Caco-2 (cell line): ENCODE measurements at regions not wholly inside any gene's neighbourhood (a gene's known extent, or its start where the extent isn't known, plus 50 kb on each side); places are given as distances from the start of the nearest gene placed in this dataset.

Experiments used
- BruUV-seq: library from RNA; stranded (reverse); fragments of 400-500 nt; replicated peaks from 2 replicates; lab custom pipeline; 2021; lab: Mats Ljungman, UMichigan
- CTCF ChIA-PET: fragments of 300-600 bp; sonication (Branson Sonifier 250); formaldehyde crosslinking; loops from one replicate; lab custom pipeline; 2022; ENCODE audit warnings: antibody characterized with exemption; lab: Charles Lee
- POLR2A ChIA-PET: fragments of 300-600 bp; sonication (Branson Sonifier 250); formaldehyde crosslinking; loops from one replicate; lab custom pipeline; 2022; ENCODE audit warnings: antibody characterized with exemption; lab: Charles Lee
- DNase-seq, 2 experiments: peaks; one replicate each; pipeline versions ENCODE4 v3.0.0 to v3.0.0-alpha.2; 2020 to 2022
- H3K27me3 ChIP-seq: replicated peaks from 2 replicates; pipeline ENCODE4 v1.6.0; 2011; ENCODE audit warnings: low read length; ENCODE audit not compliant: control insufficient read depth, insufficient read depth
- H3K36me3 ChIP-seq: 2 replicates; pipeline ENCODE4 v1.5.1; 2011; ENCODE audit warnings: low read length; ENCODE audit not compliant: control insufficient read depth, insufficient read depth
- H3K4me1 ChIP-seq: fragments of 250-450 bp; sonication (Bioruptor Pico); 2 replicates; pipeline ENCODE4 v1.5.1; 2020; ENCODE audit warnings: mild to moderate bottlenecking
- H3K4me3 ChIP-seq: 2 replicates; pipeline ENCODE4 v1.5.1; 2011; ENCODE audit warnings: low read depth, mild to moderate bottlenecking, control low read depth, low read length
- H3K9me3 ChIP-seq: fragments of 250-450 bp; sonication (Bioruptor Pico); 2 replicates; pipeline ENCODE4 v1.5.1; 2020; ENCODE audit warnings: mild to moderate bottlenecking, moderate library complexity
- H3K27ac Mint-ChIP-seq: one replicate; pipeline ENCODE4 v1.8.0; 2022; ENCODE audit warnings: mixed read lengths; ENCODE audit not compliant: unreplicated experiment
- H3K27me3 Mint-ChIP-seq: one replicate; pipeline ENCODE4 v1.8.0; 2022; ENCODE audit warnings: mixed read lengths; ENCODE audit not compliant: insufficient read depth, unreplicated experiment
- H3K36me3 Mint-ChIP-seq: one replicate; pipeline ENCODE4 v1.8.0; 2022; ENCODE audit warnings: mild to moderate bottlenecking, mixed read lengths; ENCODE audit not compliant: insufficient read depth, unreplicated experiment
- H3K4me1 Mint-ChIP-seq: one replicate; pipeline ENCODE4 v1.8.0; 2022; ENCODE audit warnings: low read depth, mixed read lengths; ENCODE audit not compliant: unreplicated experiment
- H3K4me3 Mint-ChIP-seq: one replicate; pipeline ENCODE4 v1.8.0; 2022; ENCODE audit warnings: mild to moderate bottlenecking, moderate library complexity, mixed read lengths; ENCODE audit not compliant: unreplicated experiment
- H3K9me3 Mint-ChIP-seq: one replicate; pipeline ENCODE4 v1.8.0; 2022; ENCODE audit warnings: mixed read lengths; ENCODE audit not compliant: unreplicated experiment
- intact Hi-C: fragments of 100-400 bp; cut with micrococcal nuclease; formaldehyde crosslinking; loops from one replicate; pipeline ENCODE4 v1.10.0; 2022; ENCODE audit not compliant: unreplicated experiment
- TF ChIP-seq, protein P1 (sequence below), 2 experiments: fragments of 200-600 bp in 1 of 2; IDR thresholded peaks; 1 replicate in 1 of 2; 2 replicates in 1 of 2; pipeline versions ENCODE4 v1.5.1 to v1.8.0; 2011 to 2022; ENCODE audit warnings: antibody characterized with exemption in 1 of 2, control low read depth in 1 of 2, inconsistent platforms in 1 of 2, low read depth in 1 of 2, low read length in 1 of 2, mild to moderate bottlenecking in 1 of 2, moderate library complexity in 1 of 2; ENCODE audit not compliant: insufficient read depth in 1 of 2, severe bottlenecking in 1 of 2, unreplicated experiment in 1 of 2

DNA sequence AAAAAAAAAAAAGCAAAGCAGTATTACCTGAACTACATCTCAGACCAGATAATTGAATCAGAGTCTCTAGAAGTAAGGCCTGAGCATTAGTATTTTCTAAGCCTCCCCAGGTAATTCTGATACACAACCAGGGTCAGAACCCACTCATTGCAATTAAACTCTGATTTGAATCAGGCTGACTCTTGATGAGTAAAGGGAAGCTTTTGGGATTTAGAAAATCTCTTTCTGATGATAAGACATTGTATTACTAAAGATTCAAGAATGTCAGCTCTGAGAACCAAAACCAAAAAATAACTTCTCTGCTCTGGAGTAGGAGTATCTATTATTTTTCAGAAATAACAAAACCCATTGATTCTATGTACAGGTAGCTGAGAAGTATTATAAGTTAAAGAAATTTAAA, 100.1 kb upstream of the COL21A1 start:
- H3K4me3 ChIP-seq, result no peak overlapping the region
- no peaks in the 10 kb centered on the region for H3K4me1 ChIP-seq
- POLR2A ChIA-PET, result no interaction called here
- no peaks in the 10 kb centered on the region for H3K36me3 ChIP-seq
- H3K9me3 ChIP-seq, result no peaks in the 10 kb centered on the region
- no peak for DNase-seq
- H3K9me3 Mint-ChIP-seq, result no peaks in the 10 kb centered on the region
- H3K27me3 ChIP-seq, result no peaks in the 10 kb centered on the region
- no peaks in the 10 kb centered on the region for H3K36me3 Mint-ChIP-seq
- TF ChIP-seq, protein P1, sequence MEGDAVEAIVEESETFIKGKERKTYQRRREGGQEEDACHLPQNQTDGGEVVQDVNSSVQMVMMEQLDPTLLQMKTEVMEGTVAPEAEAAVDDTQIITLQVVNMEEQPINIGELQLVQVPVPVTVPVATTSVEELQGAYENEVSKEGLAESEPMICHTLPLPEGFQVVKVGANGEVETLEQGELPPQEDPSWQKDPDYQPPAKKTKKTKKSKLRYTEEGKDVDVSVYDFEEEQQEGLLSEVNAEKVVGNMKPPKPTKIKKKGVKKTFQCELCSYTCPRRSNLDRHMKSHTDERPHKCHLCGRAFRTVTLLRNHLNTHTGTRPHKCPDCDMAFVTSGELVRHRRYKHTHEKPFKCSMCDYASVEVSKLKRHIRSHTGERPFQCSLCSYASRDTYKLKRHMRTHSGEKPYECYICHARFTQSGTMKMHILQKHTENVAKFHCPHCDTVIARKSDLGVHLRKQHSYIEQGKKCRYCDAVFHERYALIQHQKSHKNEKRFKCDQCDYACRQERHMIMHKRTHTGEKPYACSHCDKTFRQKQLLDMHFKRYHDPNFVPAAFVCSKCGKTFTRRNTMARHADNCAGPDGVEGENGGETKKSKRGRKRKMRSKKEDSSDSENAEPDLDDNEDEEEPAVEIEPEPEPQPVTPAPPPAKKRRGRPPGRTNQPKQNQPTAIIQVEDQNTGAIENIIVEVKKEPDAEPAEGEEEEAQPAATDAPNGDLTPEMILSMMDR (IDR thresholded peaks at IDR 0.05; ENCODE audit: insufficient read depth in 1 of 2, low read depth in 1 of 2, low read length in 1 of 2, severe bottlenecking in 1 of 2, unreplicated experiment in 1 of 2), result no peak
- CTCF ChIA-PET, result no interaction called here
- H3K4me3 Mint-ChIP-seq, result no peak overlapping the region
- H3K27ac Mint-ChIP-seq, result no peak overlapping the region
- no TSS peak for BruUV-seq
- H3K4me1 Mint-ChIP-seq, result no peaks in the 10 kb centered on the region
- intact Hi-C loops, result no loop called here
- no peaks in the 10 kb centered on the region for H3K27me3 Mint-ChIP-seq

DNA sequence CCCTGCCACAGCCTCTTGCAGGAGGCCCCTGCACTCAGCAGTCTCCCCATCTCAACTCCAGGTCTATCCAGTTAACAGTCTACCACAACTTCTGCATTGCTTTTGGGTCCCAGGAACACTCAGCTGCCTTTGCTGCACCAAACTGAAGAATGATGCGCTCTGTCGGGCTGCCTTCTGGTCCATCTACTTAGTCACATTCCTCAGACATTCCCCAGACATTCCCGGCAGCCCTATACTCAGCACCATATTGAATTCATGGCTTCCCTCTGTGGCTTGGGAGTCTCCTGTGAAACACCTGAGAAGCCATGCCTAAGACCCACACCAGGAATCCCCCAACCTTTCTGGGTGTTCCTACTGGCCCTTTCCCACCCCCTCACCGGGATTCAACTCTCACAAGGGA, 99.6 kb upstream of the COL21A1 start:
- H3K27ac Mint-ChIP-seq, result no peak overlapping the region
- TF ChIP-seq, protein P1 (IDR thresholded peaks at IDR 0.05; ENCODE audit: insufficient read depth in 1 of 2, low read depth in 1 of 2, low read length in 1 of 2, severe bottlenecking in 1 of 2, unreplicated experiment in 1 of 2), result no peak
- POLR2A ChIA-PET, result no interaction called here

DNA sequence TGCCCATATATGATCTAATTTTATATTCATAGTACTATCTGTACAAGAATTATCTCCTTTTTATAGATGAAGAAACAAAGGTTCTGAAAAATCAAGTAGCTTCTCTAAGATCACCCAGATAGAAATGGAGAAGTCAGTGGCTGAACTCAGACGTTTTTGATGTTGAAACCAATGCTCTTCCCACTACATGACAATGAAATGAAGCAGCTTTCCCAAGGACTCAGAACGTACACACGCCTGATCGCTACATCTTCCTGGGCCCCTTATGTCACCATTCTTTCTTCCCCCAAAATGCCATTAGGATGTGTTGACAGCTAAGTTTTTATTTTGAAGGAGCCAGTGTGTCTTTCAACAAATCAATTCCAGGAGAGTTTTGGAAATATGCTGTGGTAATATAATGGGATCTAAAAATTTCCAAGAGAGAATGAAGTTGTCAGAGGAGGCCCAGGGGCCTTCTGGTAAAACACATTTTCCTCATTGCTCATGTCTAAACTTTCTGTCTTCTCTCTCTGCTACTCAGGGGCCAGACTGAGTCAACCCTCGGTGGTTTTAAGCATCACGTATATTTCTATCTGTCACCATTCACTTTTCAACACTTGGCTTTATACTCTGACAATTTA, 98.1 kb upstream of the COL21A1 start:
- H3K27ac Mint-ChIP-seq, result no peak overlapping the region
- no TSS peak for BruUV-seq
- TF ChIP-seq, protein P1 (IDR thresholded peaks at IDR 0.05; ENCODE audit: insufficient read depth in 1 of 2, low read depth in 1 of 2, low read length in 1 of 2, severe bottlenecking in 1 of 2, unreplicated experiment in 1 of 2), result no peak
- H3K4me1 Mint-ChIP-seq, result no peaks in the 10 kb centered on the region
- H3K4me3 Mint-ChIP-seq, result no peak overlapping the region
- no peaks in the 10 kb centered on the region for H3K27me3 ChIP-seq
- no peaks in the 10 kb centered on the region for H3K9me3 Mint-ChIP-seq
- intact Hi-C loops, result no loop called here
- ChIA-PET CTCF (no interaction called here), POLR2A (no interaction called here)
- H3K9me3 ChIP-seq, result no peaks in the 10 kb centered on the region
- DNase-seq, result no peak
- H3K4me3 ChIP-seq, result no peak overlapping the region
- H3K36me3 ChIP-seq, result no peaks in the 10 kb centered on the region
- no peaks in the 10 kb centered on the region for H3K27me3 Mint-ChIP-seq
- no peaks in the 10 kb centered on the region for H3K36me3 Mint-ChIP-seq
- no peaks in the 10 kb centered on the region for H3K4me1 ChIP-seq

More for the DNA sequence above, 99.6 kb upstream of the COL21A1 start:
- no peaks in the 10 kb centered on the region for H3K36me3 Mint-ChIP-seq
- CTCF ChIA-PET, result no interaction called here
- H3K4me1 Mint-ChIP-seq, result no peaks in the 10 kb centered on the region
- intact Hi-C loops, result no loop called here
- Histone ChIP-seq H3K4me1 (no peaks in the 10 kb centered on the region), H3K36me3 (no peaks in the 10 kb centered on the region), H3K4me3 (no peak overlapping the region), H3K27me3 (no peaks in the 10 kb centered on the region), H3K9me3 (no peaks in the 10 kb centered on the region)
- no peaks in the 10 kb centered on the region for H3K9me3 Mint-ChIP-seq
- H3K27me3 Mint-ChIP-seq, result no peaks in the 10 kb centered on the region
- no peak overlapping the region for H3K4me3 Mint-ChIP-seq
- no TSS peak for BruUV-seq
- no peak for DNase-seq
